Naive B cell (primary cell): ENCODE measurements at regions not wholly inside any gene's neighbourhood (a gene's known extent, or its start where the extent isn't known, plus 50 kb on each side); places are given as distances from the start of the nearest gene placed in this dataset.

Experiments
- ATAC-seq, 2 donors: fragments of 150-1000 bp; cut with Tn5 transposase; 2 replicates each; pipeline ENCODE4 v1.10.0; 2021; ENCODE audit warnings: low read depth in 2 of 2, mild to moderate bottlenecking in 2 of 2, moderate library complexity in 2 of 2
- DNase-seq: peaks from one replicate; pipeline ENCODE4 v3.0.0; 2022
- H3K27ac Mint-ChIP-seq, 6 donors: one replicate each; pipeline ENCODE4 v1.8.0; 2020 to 2022; ENCODE audit warnings: mild to moderate bottlenecking in 6 of 6, mixed read lengths in 6 of 6, moderate library complexity in 5 of 6, inconsistent platforms in 2 of 6
- H3K27me3 Mint-ChIP-seq, 3 donors: one replicate each; pipeline ENCODE4 v1.8.0; 2021 to 2022; ENCODE audit warnings: mixed read lengths in 3 of 3, mild to moderate bottlenecking in 1 of 3
- H3K36me3 Mint-ChIP-seq, 2 donors: one replicate each; pipeline ENCODE4 v1.8.0; 2020 to 2022; ENCODE audit warnings: mixed read lengths in 2 of 2, inconsistent platforms in 1 of 2, mild to moderate bottlenecking in 1 of 2
- H3K4me1 Mint-ChIP-seq, 3 donors: one replicate each; pipeline ENCODE4 v1.8.0; 2020 to 2022; ENCODE audit warnings: mixed read lengths in 3 of 3, inconsistent platforms in 1 of 3, mild to moderate bottlenecking in 1 of 3, moderate library complexity in 1 of 3
- H3K4me3 Mint-ChIP-seq, 8 donors: one replicate each; pipeline ENCODE4 v1.8.0; 2020 to 2022; ENCODE audit warnings: mild to moderate bottlenecking in 8 of 8, mixed read lengths in 8 of 8, moderate library complexity in 8 of 8, inconsistent platforms in 2 of 8
- H3K9me3 Mint-ChIP-seq, 7 donors: one replicate each; pipeline ENCODE4 v1.8.0; 2020 to 2022; ENCODE audit warnings: mixed read lengths in 7 of 7, mild to moderate bottlenecking in 5 of 7, inconsistent platforms in 2 of 7, moderate library complexity in 1 of 7

- ATAC-seq (no peak), DNase-seq (no peak)
- Mint-ChIP-seq H3K9me3 (peaks cover 0 to 6% (median 3%) of the 10 kb centered on the region in 7 donors), H3K36me3 (no peaks in the 10 kb centered on the region), H3K4me3 (no peak overlapping the region), H3K4me1 (no peaks in the 10 kb centered on the region), H3K27me3 (no peaks in the 10 kb centered on the region), H3K27ac (no peak overlapping the region)
These were observed 541.3 kb downstream of the CDH11 start for GRCh38 chr16:64580558-64580957.

DNA sequence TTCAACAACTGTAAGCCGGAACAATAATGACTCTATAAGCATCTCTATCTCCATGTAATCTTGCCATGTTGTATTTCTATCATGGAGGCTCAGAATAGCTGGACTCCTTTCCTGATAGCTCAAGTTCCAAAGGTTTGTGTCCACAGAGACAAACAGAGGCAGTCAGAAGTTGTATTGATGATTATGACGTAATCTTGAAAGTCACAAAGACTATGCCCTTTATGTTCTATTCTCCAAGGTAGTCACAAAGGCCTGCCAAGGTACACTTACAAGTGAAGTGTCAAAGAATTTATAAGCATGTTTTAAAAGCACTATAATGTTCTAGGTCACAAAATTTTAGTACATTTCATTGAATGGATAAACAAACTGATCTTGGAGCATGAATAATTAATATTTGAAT, 542.2 kb downstream of the CDH11 start:
- H3K4me3 Mint-ChIP-seq: no peak overlapping the region
- H3K9me3 Mint-ChIP-seq: peaks cover 0 to 6% (median 1%) of the 10 kb centered on the region in 7 donors

DNA sequence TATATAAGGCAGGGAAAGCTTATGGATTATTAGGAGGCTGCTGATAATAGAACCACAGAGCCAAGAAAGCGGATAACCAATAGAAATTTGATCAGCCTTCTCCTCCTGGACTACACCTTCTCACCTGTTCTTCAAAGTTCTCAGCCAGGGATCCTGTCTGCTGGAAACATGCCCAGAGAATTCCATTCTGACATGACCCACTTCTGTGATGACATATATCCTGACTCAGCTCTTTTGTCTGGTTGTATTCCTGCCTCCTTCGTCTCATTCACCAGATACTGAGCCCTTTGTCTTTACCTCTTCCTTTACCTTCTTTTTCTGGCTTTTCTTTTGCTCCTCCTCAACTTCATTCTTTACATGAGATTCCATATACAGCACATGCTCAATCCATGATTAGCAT, 576.1 kb downstream of the CDH11 start:
- Mint-ChIP-seq H3K4me3 (no peak overlapping the region), H3K27me3 (no peaks in the 10 kb centered on the region), H3K9me3 (peaks cover 0 to 17% (median 6%) of the 10 kb centered on the region in 7 donors), H3K4me1 (no peaks in the 10 kb centered on the region), H3K27ac (no peak overlapping the region), H3K36me3 (no peaks in the 10 kb centered on the region)
- DNase-seq (no peak), ATAC-seq (no peak)

More for the DNA sequence above, 542.2 kb downstream of the CDH11 start:
- Mint-ChIP-seq H3K36me3 (no peaks in the 10 kb centered on the region), H3K27ac (no peak overlapping the region), H3K4me1 (no peaks in the 10 kb centered on the region), H3K27me3 (no peaks in the 10 kb centered on the region)
- ATAC-seq: no peak
- DNase-seq: no peak

GRCh38 chr16:64544859-64545258, 577.0 kb downstream of the CDH11 start:
- Mint-ChIP-seq H3K27me3 (no peaks in the 10 kb centered on the region), H3K4me3 (no peak overlapping the region), H3K4me1 (no peaks in the 10 kb centered on the region), H3K27ac (no peak overlapping the region), H3K9me3 (peaks cover 0 to 17% (median 6%) of the 10 kb centered on the region in 7 donors), H3K36me3 (no peaks in the 10 kb centered on the region)
- DNase-seq: no peak
- no peak for ATAC-seq

DNA sequence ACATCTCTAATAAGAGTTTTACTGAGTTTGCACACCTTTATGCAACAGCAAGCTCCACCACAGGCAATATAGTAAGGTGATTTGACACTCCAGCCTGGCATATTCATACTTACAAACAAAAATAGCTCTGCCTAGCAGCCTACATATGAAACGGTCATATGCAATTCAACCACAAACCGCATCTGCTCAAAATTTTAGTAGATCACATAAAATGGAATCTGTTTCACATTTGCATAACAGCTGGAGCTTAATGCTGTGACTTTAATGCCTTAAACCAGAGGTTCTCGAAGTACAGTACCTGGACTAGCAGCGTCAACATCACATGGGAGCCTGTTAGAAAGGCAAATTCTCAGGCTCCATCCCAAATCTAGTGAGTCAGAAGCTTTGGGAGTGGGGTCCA, 578.4 kb downstream of the CDH11 start:
- H3K4me1 Mint-ChIP-seq: no peaks in the 10 kb centered on the region
- no peak overlapping the region for H3K4me3 Mint-ChIP-seq
- no peak for DNase-seq
- no peak overlapping the region for H3K27ac Mint-ChIP-seq
- H3K36me3 Mint-ChIP-seq: no peaks in the 10 kb centered on the region
- peaks cover 0 to 19% (median 7%) of the 10 kb centered on the region in 7 donors for H3K9me3 Mint-ChIP-seq
- H3K27me3 Mint-ChIP-seq: no peaks in the 10 kb centered on the region
- no peak for ATAC-seq

DNA sequence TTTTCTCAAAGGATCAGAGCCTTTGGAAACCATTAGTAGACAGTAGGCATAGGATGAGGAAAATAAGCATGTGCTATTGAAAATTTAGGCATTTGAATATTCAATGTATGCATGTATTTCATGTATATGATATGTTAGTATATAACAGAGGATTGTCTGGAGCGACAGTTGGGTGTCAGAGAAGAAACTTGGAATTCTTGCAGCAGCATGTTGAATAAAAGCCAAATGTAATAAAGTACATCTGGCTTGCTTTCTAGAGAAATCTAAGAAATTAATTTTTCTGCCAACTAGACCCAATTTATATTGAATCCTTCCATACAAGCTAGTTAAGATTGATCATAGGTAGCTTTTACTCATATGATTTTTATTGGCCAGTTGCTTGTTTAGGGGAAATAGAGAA, 578.8 kb downstream of the CDH11 start:
- DNase-seq: no peak
- no peak for ATAC-seq
- H3K4me1 Mint-ChIP-seq: no peaks in the 10 kb centered on the region
- no peaks in the 10 kb centered on the region for H3K27me3 Mint-ChIP-seq
- no peak overlapping the region for H3K27ac Mint-ChIP-seq
- no peaks in the 10 kb centered on the region for H3K36me3 Mint-ChIP-seq
- no peak overlapping the region for H3K4me3 Mint-ChIP-seq
- H3K9me3 Mint-ChIP-seq: peaks cover 0 to 20% (median 7%) of the 10 kb centered on the region in 7 donors

DNA sequence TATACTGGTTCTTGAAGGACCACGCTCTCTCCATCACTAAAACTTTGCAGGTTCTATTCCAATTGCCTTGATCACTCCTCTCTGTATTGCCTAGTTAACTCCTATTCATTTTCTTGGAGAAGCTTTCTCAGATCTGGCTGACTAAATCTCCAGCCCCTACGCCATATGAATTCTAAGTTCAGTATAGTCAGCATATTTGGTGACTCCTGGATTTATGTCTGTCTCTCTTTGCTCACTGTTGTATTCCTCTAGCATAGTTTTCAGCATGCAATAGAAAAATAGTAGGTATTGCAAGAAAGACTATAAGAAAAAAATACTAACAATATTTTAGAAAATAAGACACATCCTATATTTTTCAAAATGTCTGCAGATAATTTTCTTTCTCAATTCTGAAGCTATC, 579.7 kb downstream of the CDH11 start:
- peaks cover 0 to 16% (median 4%) of the 10 kb centered on the region in 7 donors for H3K9me3 Mint-ChIP-seq
- H3K4me3 Mint-ChIP-seq: no peak overlapping the region
- no peaks in the 10 kb centered on the region for H3K36me3 Mint-ChIP-seq
- H3K27me3 Mint-ChIP-seq: no peaks in the 10 kb centered on the region
- DNase-seq: no peak
- ATAC-seq: no peak
- no peaks in the 10 kb centered on the region for H3K4me1 Mint-ChIP-seq
- H3K27ac Mint-ChIP-seq: no peak overlapping the region

GRCh38 chr16:64541621-64542020, 580.2 kb downstream of the CDH11 start:
- Mint-ChIP-seq H3K4me1 (no peaks in the 10 kb centered on the region), H3K27me3 (no peaks in the 10 kb centered on the region), H3K9me3 (peaks cover 0 to 16% (median 4%) of the 10 kb centered on the region in 7 donors)

DNA sequence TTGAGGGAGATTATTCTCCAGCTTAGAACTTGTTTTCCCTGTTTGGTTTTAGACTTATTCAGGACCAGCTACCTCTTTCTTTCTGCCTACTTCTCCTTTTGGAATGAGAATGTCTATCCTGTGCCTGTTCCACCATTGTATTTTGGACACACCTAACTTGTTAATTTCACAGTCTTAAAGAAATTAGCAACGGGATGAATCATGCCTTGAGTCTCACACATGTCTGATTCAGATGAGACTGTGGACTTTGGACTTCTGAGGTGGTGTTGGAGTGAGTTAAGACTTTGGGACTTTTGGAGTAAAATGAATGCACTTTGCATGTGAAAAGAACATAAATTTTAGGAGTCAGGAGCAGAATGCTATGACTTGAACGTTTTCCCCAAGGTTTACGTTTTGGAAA, 581.4 kb downstream of the CDH11 start:
- Mint-ChIP-seq H3K27ac (no peak overlapping the region), H3K27me3 (no peaks in the 10 kb centered on the region), H3K36me3 (no peaks in the 10 kb centered on the region), H3K4me3 (no peak overlapping the region), H3K9me3 (peaks cover 0 to 16% (median 2%) of the 10 kb centered on the region in 7 donors), H3K4me1 (no peaks in the 10 kb centered on the region)
- ATAC-seq (no peak), DNase-seq (no peak)

More at GRCh38 chr16:64541621-64542020, 580.2 kb downstream of the CDH11 start:
- Mint-ChIP-seq H3K27ac (no peak overlapping the region), H3K4me3 (no peak overlapping the region), H3K36me3 (no peaks in the 10 kb centered on the region)
- DNase-seq (no peak), ATAC-seq (no peak)

- H3K27ac Mint-ChIP-seq: no peak overlapping the region
- ATAC-seq (no peak), DNase-seq (no peak)
- no peaks in the 10 kb centered on the region for H3K36me3 Mint-ChIP-seq
- no peaks in the 10 kb centered on the region for H3K4me1 Mint-ChIP-seq
- H3K27me3 Mint-ChIP-seq: no peaks in the 10 kb centered on the region
- peaks cover 0 to 19% (median 2%) of the 10 kb centered on the region in 7 donors for H3K9me3 Mint-ChIP-seq
- H3K4me3 Mint-ChIP-seq: no peak overlapping the region
These were observed 582.0 kb downstream of the CDH11 start for GRCh38 chr16:64539811-64540371.

GRCh38 chr16:64534180-64534780, 587.6 kb downstream of the CDH11 start:
- DNase-seq (no peak), ATAC-seq (no peak)
- no peaks in the 10 kb centered on the region for H3K27me3 Mint-ChIP-seq
- H3K4me3 Mint-ChIP-seq: no peak overlapping the region
- H3K4me1 Mint-ChIP-seq: no peaks in the 10 kb centered on the region
- H3K27ac Mint-ChIP-seq: no peak overlapping the region
- H3K36me3 Mint-ChIP-seq: no peaks in the 10 kb centered on the region
- peaks cover 0 to 24% (median 4%) of the 10 kb centered on the region in 7 donors for H3K9me3 Mint-ChIP-seq

DNA sequence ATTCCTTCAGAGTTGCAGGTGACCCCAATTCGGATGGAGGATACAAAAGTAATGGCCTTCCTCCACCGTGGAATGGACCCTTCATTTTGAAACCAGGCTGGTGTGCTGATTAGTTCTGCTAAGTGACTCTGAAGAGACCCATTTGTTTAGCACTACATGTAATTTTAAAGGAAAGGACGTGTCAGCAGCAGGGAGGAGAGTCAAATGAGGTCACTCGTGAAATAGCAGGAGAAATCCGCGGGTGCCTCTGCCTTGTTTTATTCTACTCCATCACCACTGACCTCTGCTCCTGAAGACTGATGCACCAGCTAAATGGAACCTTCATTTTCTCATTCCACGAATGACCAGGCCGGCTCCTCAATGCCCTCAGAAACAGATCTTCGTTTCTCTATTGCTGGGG, 589.2 kb downstream of the CDH11 start:
- Mint-ChIP-seq H3K36me3 (no peaks in the 10 kb centered on the region), H3K9me3 (peaks cover 2 to 19% (median 4%) of the 10 kb centered on the region in 7 donors), H3K4me3 (no peak overlapping the region), H3K27me3 (no peaks in the 10 kb centered on the region), H3K4me1 (no peaks in the 10 kb centered on the region), H3K27ac (no peak overlapping the region)
- DNase-seq (no peak), ATAC-seq (no peak)

- no peak overlapping the region for H3K4me3 Mint-ChIP-seq
These were observed 589.7 kb downstream of the CDH11 start for GRCh38 chr16:64532117-64532516.

GRCh38 chr16:64531401-64531800, 590.5 kb downstream of the CDH11 start:
- Mint-ChIP-seq H3K4me1 (no peaks in the 10 kb centered on the region), H3K27ac (no peak overlapping the region), H3K9me3 (peaks cover 1 to 19% (median 4%) of the 10 kb centered on the region in 7 donors), H3K4me3 (no peak overlapping the region), H3K36me3 (no peaks in the 10 kb centered on the region), H3K27me3 (no peaks in the 10 kb centered on the region)
- DNase-seq (no peak), ATAC-seq (no peak)

More at GRCh38 chr16:64532117-64532516, 589.7 kb downstream of the CDH11 start:
- H3K4me1 Mint-ChIP-seq: no peaks in the 10 kb centered on the region
- peaks cover 1 to 19% (median 4%) of the 10 kb centered on the region in 7 donors for H3K9me3 Mint-ChIP-seq
- no peaks in the 10 kb centered on the region for H3K27me3 Mint-ChIP-seq
- DNase-seq (no peak), ATAC-seq (no peak)
- H3K36me3 Mint-ChIP-seq: no peaks in the 10 kb centered on the region
- H3K27ac Mint-ChIP-seq: no peak overlapping the region
